ENCODE measurements at regions not wholly inside any gene's neighbourhood (a gene's known extent, or its start where the extent isn't known, plus 50 kb on each side); places are given as distances from the start of the nearest gene placed in this dataset.

DNA sequence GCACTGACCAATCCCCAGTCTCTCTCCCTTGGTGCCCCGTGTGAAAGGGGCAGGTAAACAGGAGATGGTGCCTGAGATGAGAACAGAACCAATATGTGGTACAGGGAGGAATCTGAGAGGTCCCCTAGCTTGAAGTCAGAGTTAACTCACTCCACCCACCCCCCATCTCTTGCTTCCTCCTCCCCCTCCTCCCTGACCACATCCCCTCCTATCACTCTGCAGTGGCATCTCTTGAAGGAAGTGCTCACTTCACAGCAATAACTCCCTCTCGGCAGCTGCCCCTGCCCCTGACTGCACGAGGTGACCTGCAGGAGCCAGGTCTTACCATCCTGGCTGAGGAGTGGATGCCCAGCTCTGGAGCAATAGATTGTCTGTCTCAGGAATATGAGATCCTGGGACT is 224.0 kb downstream of the GAS1 start:
- TF ChIP-seq, protein P1, sequence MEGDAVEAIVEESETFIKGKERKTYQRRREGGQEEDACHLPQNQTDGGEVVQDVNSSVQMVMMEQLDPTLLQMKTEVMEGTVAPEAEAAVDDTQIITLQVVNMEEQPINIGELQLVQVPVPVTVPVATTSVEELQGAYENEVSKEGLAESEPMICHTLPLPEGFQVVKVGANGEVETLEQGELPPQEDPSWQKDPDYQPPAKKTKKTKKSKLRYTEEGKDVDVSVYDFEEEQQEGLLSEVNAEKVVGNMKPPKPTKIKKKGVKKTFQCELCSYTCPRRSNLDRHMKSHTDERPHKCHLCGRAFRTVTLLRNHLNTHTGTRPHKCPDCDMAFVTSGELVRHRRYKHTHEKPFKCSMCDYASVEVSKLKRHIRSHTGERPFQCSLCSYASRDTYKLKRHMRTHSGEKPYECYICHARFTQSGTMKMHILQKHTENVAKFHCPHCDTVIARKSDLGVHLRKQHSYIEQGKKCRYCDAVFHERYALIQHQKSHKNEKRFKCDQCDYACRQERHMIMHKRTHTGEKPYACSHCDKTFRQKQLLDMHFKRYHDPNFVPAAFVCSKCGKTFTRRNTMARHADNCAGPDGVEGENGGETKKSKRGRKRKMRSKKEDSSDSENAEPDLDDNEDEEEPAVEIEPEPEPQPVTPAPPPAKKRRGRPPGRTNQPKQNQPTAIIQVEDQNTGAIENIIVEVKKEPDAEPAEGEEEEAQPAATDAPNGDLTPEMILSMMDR (IDR thresholded peaks at IDR 0.05; ENCODE audit: low read depth, low read length): no peak
- TF ChIP-seq EZH2phosphoT487 (IDR thresholded peaks at IDR 0.05; ENCODE audit: low read depth): no peak
